ENCODE measurements at regions not wholly inside any gene's neighbourhood (a gene's known extent, or its start where the extent isn't known, plus 50 kb on each side); places are given as distances from the start of the nearest gene placed in this dataset.

DNA sequence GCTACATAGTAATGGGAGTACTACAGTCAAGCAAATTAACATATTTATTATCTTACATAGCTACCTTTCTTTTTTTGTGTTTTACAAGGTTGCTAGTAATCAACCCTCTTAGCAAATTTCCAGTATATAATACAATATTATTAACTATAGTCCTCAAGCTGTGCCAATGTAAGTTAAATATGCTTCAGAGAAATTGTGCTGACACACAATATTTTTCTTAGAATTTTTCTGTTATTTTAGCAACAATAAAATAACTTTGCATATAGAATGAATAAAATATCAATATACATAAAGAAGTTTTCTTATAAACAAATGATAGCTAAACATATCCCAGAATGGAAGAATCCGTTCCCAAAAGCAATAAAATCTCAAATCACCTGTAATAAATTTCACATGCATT lies 1605.1 kb downstream of the REEP3 start:
- TF ChIP-seq CTCF (IDR thresholded peaks at IDR 0.05): no peak
- no peak for TF ChIP-seq EZH2 (IDR thresholded peaks at IDR 0.05)
- TF ChIP-seq EZH2phosphoT487 (IDR thresholded peaks at IDR 0.05): no peak

All from neural progenitor cell (in vitro differentiated cells).